Esophagus muscularis mucosa (tissue), 3 donors: ENCODE measurements at regions not wholly inside any gene's neighbourhood (a gene's known extent, or its start where the extent isn't known, plus 50 kb on each side); places are given as distances from the start of the nearest gene placed in this dataset.

Experiments
- POLR2A ChIP-seq: fragments of 450-650 bp; IDR thresholded peaks from one replicate; pipeline ENCODE4 v1.6.1; 2017; ENCODE audit warnings: antibody characterized with exemption, moderate library complexity, mild to moderate bottlenecking, low read depth
- TF ChIP-seq, protein P1 (sequence below), 3 experiments: fragments of 200-600 bp in 2 of 3; fragments of 450-650 bp in 1 of 3; sonication (generic) in 2 of 3; IDR thresholded peaks; one replicate each; pipeline ENCODE4 v1.5.1; 2017 to 2019; ENCODE audit warnings: antibody characterized with exemption in 3 of 3, mild to moderate bottlenecking in 2 of 3, moderate library complexity in 1 of 3

DNA sequence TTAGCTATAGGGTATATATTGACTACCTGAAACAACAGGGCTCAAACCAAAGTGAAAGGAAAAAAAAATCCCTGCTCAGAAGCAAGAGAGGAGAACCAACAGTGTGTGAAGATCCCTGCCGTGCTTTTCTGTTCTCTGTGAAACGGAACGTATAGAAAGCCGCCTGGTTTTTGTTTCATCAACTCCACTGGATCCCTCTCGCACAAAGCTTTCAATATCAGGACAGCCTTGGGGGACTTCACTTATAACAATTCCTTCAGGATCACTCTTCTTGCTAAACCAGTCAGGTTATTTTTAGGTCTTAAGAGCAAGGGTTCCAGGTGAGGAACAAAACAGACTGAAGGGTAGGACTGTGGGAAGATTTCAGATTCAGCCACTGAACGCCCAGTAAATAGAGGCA is 151.1 kb upstream of the CACNA2D1 start:
- TF ChIP-seq POLR2A: no peak
- TF ChIP-seq, protein P1, sequence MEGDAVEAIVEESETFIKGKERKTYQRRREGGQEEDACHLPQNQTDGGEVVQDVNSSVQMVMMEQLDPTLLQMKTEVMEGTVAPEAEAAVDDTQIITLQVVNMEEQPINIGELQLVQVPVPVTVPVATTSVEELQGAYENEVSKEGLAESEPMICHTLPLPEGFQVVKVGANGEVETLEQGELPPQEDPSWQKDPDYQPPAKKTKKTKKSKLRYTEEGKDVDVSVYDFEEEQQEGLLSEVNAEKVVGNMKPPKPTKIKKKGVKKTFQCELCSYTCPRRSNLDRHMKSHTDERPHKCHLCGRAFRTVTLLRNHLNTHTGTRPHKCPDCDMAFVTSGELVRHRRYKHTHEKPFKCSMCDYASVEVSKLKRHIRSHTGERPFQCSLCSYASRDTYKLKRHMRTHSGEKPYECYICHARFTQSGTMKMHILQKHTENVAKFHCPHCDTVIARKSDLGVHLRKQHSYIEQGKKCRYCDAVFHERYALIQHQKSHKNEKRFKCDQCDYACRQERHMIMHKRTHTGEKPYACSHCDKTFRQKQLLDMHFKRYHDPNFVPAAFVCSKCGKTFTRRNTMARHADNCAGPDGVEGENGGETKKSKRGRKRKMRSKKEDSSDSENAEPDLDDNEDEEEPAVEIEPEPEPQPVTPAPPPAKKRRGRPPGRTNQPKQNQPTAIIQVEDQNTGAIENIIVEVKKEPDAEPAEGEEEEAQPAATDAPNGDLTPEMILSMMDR (IDR thresholded peaks at IDR 0.05): no peak
